CD14-positive monocyte (primary cell): ENCODE measurements at regions not wholly inside any gene's neighbourhood (a gene's known extent, or its start where the extent isn't known, plus 50 kb on each side); places are given as distances from the start of the nearest gene placed in this dataset.

ENCODE experiments used
- DNase-seq, 3 donors: peaks; one replicate each; pipeline ENCODE4 v3.0.0-alpha.2; 2011 to 2022
- H2AFZ ChIP-seq: 2 replicates; pipeline ENCODE4 v1.6.0; 2012; ENCODE audit warnings: mild to moderate bottlenecking, low read depth, low read length, inconsistent platforms; ENCODE audit not compliant: insufficient read depth, poor library complexity, severe bottlenecking
- H3K27ac ChIP-seq, 2 donors: 1 replicate in 1 of 2; 2 replicates in 1 of 2; pipeline ENCODE4 v1.5.1; 2012 to 2013; ENCODE audit warnings: low read length in 2 of 2, control low read depth in 1 of 2, inconsistent platforms in 1 of 2, low read depth in 1 of 2, mild to moderate bottlenecking in 1 of 2
- H3K27me3 ChIP-seq, 2 donors: one replicate each; pipeline versions ENCODE4 v1.6.0 to v1.6.1; 2011 to 2013; ENCODE audit warnings: low read length in 2 of 2; ENCODE audit not compliant: control insufficient read depth in 2 of 2, insufficient read depth in 2 of 2
- H3K36me3 ChIP-seq, 2 donors: replicated peaks in 1 of 2; 1 replicate in 1 of 2; 2 replicates in 1 of 2; pipeline versions ENCODE4 v1.5.1 to v1.6.1; 2012 to 2013; ENCODE audit warnings: low read length in 2 of 2, control low read depth in 1 of 2, inconsistent platforms in 1 of 2, mild to moderate bottlenecking in 1 of 2; ENCODE audit not compliant: insufficient read depth in 2 of 2, control insufficient read depth in 1 of 2
- H3K4me1 ChIP-seq, 2 donors: 1 replicate in 1 of 2; 2 replicates in 1 of 2; pipeline versions ENCODE4 v1.5.1 to v1.6.1; 2012 to 2013; ENCODE audit warnings: low read length in 2 of 2, control low read depth in 1 of 2, inconsistent platforms in 1 of 2, mild to moderate bottlenecking in 1 of 2, moderate library complexity in 1 of 2; ENCODE audit not compliant: insufficient read depth in 2 of 2, control insufficient read depth in 1 of 2
- H3K4me2 ChIP-seq: replicated peaks from 2 replicates; pipeline ENCODE3; 2012; ENCODE audit warnings: low read length, moderate library complexity, mild to moderate bottlenecking; ENCODE audit not compliant: poor library complexity, severe bottlenecking; ENCODE audit errors: extremely low read depth
- H3K4me3 ChIP-seq, 3 experiments: fragments of 200-600 bp in 1 of 3; sonication (generic) in 1 of 3; replicated peaks in 1 of 3; 1 replicate in 2 of 3; 2 replicates in 1 of 3; pipeline ENCODE4 v1.5.1; 2011 to 2013; ENCODE audit warnings: low read length in 3 of 3, mild to moderate bottlenecking in 3 of 3, control low read depth in 2 of 3, low read depth in 2 of 3, inconsistent platforms in 1 of 3, moderate library complexity in 1 of 3
- H3K79me2 ChIP-seq: 2 replicates; pipeline ENCODE4 v1.6.0; 2012; ENCODE audit warnings: mild to moderate bottlenecking, control low read depth, inconsistent platforms, low read length, moderate library complexity; ENCODE audit not compliant: insufficient read depth
- H3K9ac ChIP-seq: 2 replicates; pipeline ENCODE4 v1.6.0; 2017; ENCODE audit warnings: low read length, mild to moderate bottlenecking; ENCODE audit not compliant: insufficient read depth, poor library complexity, severe bottlenecking
- H3K9me3 ChIP-seq, 2 donors: replicated peaks in 1 of 2; 1 replicate in 1 of 2; 2 replicates in 1 of 2; pipeline versions ENCODE4 v1.5.1 to v1.6.1; 2012 to 2013; ENCODE audit warnings: low read length in 2 of 2, control low read depth in 1 of 2; ENCODE audit not compliant: control insufficient read depth in 1 of 2, insufficient read depth in 1 of 2
- H4K20me1 ChIP-seq: 2 replicates; pipeline ENCODE4 v1.6.0; 2012; ENCODE audit warnings: mild to moderate bottlenecking, low read length, control low read depth, moderate library complexity; ENCODE audit not compliant: insufficient read depth
- H3K27ac Mint-ChIP-seq, 7 donors: one replicate each; pipeline ENCODE4 v1.8.0; 2020; ENCODE audit warnings: mild to moderate bottlenecking in 7 of 7, mixed read lengths in 7 of 7, moderate library complexity in 6 of 7, inconsistent platforms in 2 of 7
- H3K27me3 Mint-ChIP-seq, 3 donors: one replicate each; pipeline ENCODE4 v1.8.0; 2021 to 2022; ENCODE audit warnings: low read depth in 3 of 3, mild to moderate bottlenecking in 3 of 3, mixed read lengths in 3 of 3, moderate library complexity in 3 of 3, inconsistent platforms in 1 of 3
- H3K36me3 Mint-ChIP-seq, 2 donors: one replicate each; pipeline ENCODE4 v1.8.0; 2020; ENCODE audit warnings: mixed read lengths in 2 of 2, inconsistent platforms in 1 of 2, mild to moderate bottlenecking in 1 of 2
- H3K4me1 Mint-ChIP-seq: one replicate; pipeline ENCODE4 v1.8.0; 2020; ENCODE audit warnings: mild to moderate bottlenecking, mixed read lengths
- H3K4me3 Mint-ChIP-seq, 2 donors: one replicate each; pipeline ENCODE4 v1.8.0; 2020; ENCODE audit warnings: mild to moderate bottlenecking in 2 of 2, mixed read lengths in 2 of 2, moderate library complexity in 1 of 2
- H3K9me3 Mint-ChIP-seq, 7 donors: one replicate each; pipeline ENCODE4 v1.8.0; 2020 to 2022; ENCODE audit warnings: mixed read lengths in 7 of 7, mild to moderate bottlenecking in 6 of 7, moderate library complexity in 6 of 7, inconsistent platforms in 2 of 7
- WGBS: methylation state at CpG from one replicate; pipeline ENCODE4 v1.1.5; 2013; ENCODE audit warnings: missing lambda C conversion rate; ENCODE audit not compliant: insufficient coverage; 5-methylcytosine and 5-hydroxymethylcytosine counted together
- intact Hi-C, 2 donors: fragments of 100-400 bp; cut with micrococcal nuclease; formaldehyde crosslinking; loops; one replicate each; pipeline versions ENCODE4 v1.15.0 to v1.15.1; 2023
- TF ChIP-seq, protein P1 (sequence below): fragments of 200-600 bp; IDR thresholded peaks from one replicate; pipeline ENCODE4 v1.8.0; 2022; ENCODE audit warnings: antibody characterized with exemption, mild to moderate bottlenecking

DNA sequence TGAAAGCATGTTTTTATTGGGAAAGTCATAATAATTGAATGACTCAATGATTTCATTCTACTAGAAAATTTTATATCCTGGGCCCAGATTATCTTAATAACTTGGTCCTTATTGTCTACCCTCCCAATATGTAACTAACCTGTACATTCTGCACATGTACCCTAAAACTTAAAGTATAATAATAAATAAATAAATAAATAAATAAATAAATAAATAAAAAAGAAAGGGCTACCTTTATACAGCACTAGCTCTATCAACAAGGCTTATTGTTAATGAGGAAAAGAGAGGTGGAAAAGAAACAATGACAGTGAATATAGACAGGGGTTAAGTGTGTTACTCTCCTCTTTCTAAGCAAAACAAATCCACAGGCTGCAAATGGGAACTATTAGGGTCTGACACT is 83.6 kb downstream of the GRIN2B start:
- no peaks in the 10 kb centered on the region for H3K4me1 Mint-ChIP-seq
- H3K4me1 ChIP-seq = no peaks in the 10 kb centered on the region
- no peaks in the 10 kb centered on the region for H3K27me3 ChIP-seq
- no peaks in the 10 kb centered on the region for H3K9me3 Mint-ChIP-seq
- no peaks in the 10 kb centered on the region for H3K36me3 Mint-ChIP-seq
- no peak overlapping the region for H3K4me2 ChIP-seq
- TF ChIP-seq, protein P1, sequence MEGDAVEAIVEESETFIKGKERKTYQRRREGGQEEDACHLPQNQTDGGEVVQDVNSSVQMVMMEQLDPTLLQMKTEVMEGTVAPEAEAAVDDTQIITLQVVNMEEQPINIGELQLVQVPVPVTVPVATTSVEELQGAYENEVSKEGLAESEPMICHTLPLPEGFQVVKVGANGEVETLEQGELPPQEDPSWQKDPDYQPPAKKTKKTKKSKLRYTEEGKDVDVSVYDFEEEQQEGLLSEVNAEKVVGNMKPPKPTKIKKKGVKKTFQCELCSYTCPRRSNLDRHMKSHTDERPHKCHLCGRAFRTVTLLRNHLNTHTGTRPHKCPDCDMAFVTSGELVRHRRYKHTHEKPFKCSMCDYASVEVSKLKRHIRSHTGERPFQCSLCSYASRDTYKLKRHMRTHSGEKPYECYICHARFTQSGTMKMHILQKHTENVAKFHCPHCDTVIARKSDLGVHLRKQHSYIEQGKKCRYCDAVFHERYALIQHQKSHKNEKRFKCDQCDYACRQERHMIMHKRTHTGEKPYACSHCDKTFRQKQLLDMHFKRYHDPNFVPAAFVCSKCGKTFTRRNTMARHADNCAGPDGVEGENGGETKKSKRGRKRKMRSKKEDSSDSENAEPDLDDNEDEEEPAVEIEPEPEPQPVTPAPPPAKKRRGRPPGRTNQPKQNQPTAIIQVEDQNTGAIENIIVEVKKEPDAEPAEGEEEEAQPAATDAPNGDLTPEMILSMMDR = no peak
- no peak overlapping the region for H3K4me3 Mint-ChIP-seq
- no peaks in the 10 kb centered on the region for H3K79me2 ChIP-seq
- no peak overlapping the region for H3K4me3 ChIP-seq
- no peaks in the 10 kb centered on the region for H3K36me3 ChIP-seq
- no peaks in the 10 kb centered on the region for H4K20me1 ChIP-seq
- DNase-seq = no peak
- H3K9me3 ChIP-seq = no peaks in the 10 kb centered on the region
- no peak overlapping the region for H3K9ac ChIP-seq
- peaks cover 0 to 2% (median 0%) of the 10 kb centered on the region in 3 donors for H3K27me3 Mint-ChIP-seq
- intact Hi-C loops = no loop called here
- H3K27ac ChIP-seq = no peak overlapping the region
- H2AFZ ChIP-seq = no peak overlapping the region
- H3K27ac Mint-ChIP-seq = no peak overlapping the region

DNA sequence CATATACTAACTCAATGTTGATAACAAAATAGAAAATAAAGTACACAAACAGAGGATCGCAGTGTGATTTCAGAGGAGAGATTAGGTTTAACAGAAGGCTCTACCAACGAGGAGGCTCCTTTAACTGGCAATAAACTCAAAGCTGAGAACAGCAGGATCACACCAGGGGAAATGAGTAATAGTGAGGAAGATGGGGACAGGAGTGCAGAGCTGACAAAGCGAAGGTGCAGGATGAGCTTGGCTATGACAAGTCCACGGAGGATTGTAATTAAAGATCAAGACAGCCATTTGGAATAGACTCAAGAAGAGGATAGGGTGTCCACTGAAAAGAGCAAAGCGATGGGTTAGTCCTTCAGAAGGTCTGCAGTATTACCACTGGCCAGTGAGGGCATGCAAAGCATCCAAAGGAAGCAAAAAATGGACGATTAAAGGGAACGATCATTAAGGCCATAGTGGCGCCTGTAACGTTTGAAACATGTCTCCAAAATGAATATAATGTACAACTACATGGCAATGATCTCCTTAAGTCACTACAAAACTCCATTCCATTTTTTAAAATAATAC is 85.3 kb downstream of the GRIN2B start:
- intact Hi-C loops = no loop called here
- Histone ChIP-seq H3K9me3 (no peaks in the 10 kb centered on the region), H3K9ac (no peak overlapping the region), H3K4me1 (no peaks in the 10 kb centered on the region), H3K36me3 (no peaks in the 10 kb centered on the region), H3K79me2 (no peaks in the 10 kb centered on the region), H3K4me2 (no peak overlapping the region), H2AFZ (no peak overlapping the region), H4K20me1 (no peaks in the 10 kb centered on the region), H3K27me3 (no peaks in the 10 kb centered on the region), H3K4me3 (no peak overlapping the region), H3K27ac (no peak overlapping the region)
- DNase-seq = no peak
- H3K9me3 Mint-ChIP-seq = no peaks in the 10 kb centered on the region
- no peak overlapping the region for H3K27ac Mint-ChIP-seq
- 85% methylated on average over 9 of the region's 9 CpGs for WGBS
- H3K4me3 Mint-ChIP-seq = no peak overlapping the region
- TF ChIP-seq, protein P1 = no peak
- no peaks in the 10 kb centered on the region for H3K36me3 Mint-ChIP-seq
- H3K27me3 Mint-ChIP-seq = no peaks in the 10 kb centered on the region
- no peaks in the 10 kb centered on the region for H3K4me1 Mint-ChIP-seq
